Activated T-cell treated with anti-CD3 and anti-CD28 coated beads for 48 hours (primary cell): ENCODE measurements at regions not wholly inside any gene's neighbourhood (a gene's known extent, or its start where the extent isn't known, plus 50 kb on each side); places are given as distances from the start of the nearest gene placed in this dataset.

Experiments used
- DNase-seq: peaks from one replicate; pipeline ENCODE4 v3.0.0-alpha.2; 2020; ENCODE audit warnings: low read depth

DNA sequence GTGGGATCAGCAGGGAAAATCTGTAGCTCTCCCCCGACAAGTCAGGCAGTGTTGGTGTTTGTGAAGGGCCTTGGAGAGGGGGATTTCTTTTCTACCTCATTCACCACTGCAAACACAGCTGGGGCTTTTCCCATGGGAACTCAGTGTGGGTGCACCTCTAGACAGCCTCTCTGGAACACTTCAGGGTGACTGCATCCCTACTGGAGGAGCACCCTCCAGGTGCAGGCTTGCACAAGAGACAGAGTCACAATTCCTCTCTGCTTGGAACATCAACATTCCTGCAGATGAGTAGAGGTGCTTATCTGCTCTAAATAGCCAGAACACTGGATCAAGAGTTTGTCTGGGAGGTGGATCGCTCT is 72.7 kb upstream of the AKAP13 start:
- no peak for DNase-seq

DNA sequence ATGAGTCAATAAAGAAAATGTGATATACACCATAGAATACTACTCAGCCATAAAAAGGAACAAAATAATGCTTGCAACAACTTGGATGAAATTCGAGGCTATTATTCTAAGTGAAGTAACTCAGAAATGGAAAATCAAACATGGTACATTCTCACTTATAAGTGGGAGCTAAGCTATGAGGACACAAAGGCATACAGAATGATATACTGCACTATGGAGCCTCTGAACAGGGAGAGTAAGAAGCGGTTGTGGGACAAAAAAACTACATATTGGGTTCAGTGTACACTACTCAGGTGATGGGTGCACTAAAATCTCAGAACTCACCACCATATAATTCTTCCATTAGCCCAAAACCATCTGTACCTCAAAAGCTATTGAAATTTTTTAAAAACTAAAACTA is 68.8 kb upstream of the AKAP13 start:
- no peak for DNase-seq

DNA sequence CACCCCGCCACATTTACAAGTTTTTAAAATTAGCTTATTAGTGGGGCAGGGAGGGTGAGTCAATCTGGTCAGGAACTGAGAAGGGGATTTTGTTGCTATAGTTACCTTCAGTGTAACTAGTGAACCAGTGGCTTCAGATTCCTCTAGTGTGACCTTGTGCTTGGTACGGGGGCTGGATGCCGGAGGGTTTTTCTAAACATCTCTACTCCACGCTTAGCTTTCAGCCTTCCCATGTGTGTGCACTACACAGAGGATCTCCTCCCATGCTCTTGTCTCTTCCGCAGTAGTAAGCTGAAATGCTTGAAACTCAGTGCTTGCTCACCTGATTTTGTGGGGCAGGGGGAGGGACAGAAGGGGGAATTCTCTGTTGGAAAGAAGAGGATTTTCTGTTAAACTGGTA is 67.9 kb upstream of the AKAP13 start:
- no peak for DNase-seq

DNA sequence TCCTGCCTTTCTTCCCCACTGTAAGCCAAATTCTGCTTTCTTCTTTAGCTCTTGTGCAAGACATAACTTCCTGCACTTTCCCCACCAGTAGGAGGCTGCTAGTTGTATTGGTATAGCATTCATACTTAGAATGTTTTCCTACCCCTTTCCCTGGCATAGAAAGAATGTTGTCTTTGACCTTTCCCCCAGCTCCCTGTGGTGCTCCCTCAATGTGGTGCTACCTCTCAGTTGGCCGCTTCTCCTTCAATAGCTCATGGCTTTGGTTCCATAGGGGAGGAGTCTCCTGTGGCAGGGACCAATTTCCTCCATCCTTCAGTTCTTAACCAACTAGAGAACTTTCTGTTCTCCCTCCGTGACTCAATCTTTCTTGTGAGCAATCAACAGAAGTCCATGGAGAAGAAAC is 67.5 kb upstream of the AKAP13 start:
- no peak for DNase-seq

DNA sequence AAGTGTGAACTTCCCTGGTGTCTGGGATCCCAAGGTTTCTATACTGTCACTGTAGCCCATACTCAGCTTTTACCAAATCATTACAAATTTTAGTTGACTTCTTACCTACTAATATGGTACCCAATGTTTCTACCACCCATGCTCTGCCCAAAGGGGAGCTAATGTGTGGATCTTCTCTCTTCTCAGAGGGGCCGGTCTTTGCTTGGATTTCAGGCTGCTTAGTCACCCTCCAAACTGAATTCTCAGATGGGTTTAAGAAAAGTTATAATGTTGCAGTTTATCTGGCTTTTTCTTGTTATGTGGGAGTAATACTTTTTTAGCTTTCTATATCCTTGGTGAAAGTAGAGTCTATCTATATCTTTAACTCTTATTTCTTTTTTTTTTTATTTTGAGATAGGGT is 67.1 kb upstream of the AKAP13 start:
- no peak for DNase-seq

DNA sequence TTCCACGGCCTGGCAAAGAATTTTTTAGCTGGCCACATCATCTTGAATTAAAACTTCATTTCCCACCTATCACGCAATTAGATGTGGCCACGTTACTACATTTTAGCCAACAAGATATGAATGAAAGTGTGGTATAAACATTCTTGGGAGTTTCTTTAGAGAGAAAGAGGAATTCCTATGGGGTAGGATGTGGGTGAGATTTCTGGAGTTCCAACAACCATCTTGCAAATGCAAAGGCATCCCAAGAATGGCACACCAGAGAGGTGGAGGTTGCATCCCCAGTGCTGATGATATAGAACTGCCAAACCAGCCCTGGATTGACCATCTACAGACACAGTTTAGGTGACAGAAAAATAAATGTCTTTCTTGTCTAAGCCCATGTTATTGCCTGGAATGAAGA is 66.3 kb upstream of the AKAP13 start:
- DNase-seq, result no peak

DNA sequence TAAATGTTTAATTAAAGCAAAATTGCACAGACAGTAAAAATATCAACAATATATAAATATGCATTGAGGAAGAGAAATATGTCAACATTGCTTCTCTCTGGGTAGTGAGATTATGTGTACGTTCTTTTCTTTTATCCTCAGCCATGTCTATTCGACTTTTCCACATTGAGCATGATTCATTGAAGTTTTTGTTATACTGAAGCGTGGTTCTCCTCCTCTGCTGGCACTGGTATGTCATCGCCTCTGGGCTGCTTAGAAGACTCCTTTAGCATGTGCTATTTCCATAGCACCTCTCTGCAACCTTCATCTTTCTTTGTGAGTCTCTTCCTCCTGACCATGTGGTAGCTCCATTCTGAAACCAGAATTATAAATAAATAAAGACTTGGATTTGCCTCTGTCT is 65.8 kb upstream of the AKAP13 start:
- DNase-seq, result no peak

DNA sequence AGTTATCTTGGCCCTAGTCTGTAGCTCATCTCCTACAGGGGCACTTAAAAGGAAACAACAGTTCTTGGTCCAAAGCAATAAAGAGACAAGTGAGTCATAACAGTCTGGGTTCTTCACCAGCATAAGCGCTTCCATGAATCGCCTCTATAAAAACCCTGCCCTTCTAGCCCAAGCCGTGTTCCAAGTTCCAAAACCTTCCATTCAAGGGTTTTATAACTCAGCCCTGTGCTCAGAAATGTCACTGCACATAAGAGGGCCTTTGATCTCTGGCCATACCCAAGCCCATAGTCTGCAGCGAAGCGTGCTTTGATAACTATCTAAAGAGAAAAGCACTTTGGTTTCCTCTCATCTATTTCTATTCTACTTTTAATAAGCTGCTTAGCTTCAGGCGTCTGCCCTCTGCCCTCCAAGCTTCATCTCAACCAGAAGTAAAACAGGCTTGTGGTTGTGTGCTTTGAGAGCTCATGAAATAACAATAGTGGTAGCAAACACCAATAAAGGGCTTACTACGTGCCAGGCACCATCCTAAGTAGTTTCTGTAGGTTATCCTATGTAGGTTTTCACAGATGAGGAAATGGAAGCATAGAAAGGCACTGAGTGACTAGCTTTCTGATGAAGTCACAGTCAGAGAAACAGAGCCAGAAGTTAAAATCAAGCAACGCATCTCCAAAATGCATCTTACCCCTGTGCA is 64.0 kb upstream of the AKAP13 start:
- DNase-seq, result no peak

DNA sequence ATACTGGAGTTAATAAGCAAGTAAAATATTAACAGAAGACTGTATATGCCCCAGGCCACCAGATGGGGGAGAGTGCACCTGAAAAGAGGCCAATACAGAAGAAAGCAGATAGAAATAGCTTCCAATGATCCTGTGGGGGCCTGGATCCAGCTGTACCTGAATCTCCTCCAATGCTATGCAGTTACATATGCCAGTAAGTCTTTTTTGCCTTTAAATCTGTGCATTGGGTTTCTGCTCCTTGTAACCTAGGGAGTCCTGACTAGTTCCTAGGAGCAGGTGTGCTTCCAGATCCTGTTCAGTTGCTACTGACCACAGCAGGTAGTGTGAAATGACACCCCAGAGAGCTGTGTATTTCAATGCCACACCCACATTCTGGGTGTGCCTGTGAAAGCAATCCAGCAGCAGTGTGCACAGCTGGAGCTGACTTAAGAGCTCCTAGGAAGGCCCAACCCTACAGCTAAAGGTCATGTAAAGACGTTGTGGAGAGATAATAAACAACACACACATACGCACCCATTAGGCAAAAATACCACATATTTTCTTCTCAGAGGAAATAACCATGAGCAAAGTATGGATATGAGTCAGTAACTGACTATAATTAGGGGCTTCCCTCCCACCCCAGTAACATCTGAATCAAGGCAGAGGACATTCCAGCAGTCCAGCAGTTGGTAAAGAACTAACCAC is 62.2 kb upstream of the AKAP13 start:
- no peak for DNase-seq

DNA sequence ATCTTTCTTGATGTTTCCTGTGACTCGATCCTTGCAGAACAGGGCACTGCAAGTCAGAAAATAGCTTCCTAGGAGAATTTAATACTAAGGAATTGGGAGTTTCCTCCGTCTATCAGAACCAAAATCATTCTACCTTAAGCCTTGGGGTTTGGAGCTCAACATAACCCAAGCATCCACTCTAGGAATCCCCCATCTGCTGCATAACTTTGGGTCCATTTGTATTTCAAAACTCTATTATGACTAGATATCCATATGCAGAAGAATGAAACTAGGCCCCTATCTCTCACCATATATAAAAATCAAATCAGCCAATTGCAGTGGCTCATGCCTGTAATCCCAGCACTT is 61.7 kb upstream of the AKAP13 start:
- DNase-seq, result no peak

DNA sequence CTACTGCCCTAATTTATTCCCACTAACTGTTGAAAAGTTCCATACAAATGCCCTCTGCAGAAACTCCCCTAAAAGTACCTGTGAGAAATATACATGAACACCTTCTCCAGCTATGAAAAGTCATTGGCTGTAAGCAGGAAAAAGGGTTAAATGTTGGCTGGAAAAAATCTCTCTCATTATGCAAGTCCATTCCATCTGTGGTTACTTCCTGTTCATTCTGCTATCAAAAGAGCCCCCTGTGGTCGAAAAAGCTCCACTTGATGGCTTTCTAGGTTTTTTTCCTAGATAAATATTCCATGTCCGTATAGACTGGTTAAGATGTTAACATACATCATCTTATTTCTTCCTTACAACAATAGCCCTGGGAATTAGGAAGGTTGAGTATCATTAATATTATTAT is 56.2 kb upstream of the AKAP13 start:
- DNase-seq, result no peak

DNA sequence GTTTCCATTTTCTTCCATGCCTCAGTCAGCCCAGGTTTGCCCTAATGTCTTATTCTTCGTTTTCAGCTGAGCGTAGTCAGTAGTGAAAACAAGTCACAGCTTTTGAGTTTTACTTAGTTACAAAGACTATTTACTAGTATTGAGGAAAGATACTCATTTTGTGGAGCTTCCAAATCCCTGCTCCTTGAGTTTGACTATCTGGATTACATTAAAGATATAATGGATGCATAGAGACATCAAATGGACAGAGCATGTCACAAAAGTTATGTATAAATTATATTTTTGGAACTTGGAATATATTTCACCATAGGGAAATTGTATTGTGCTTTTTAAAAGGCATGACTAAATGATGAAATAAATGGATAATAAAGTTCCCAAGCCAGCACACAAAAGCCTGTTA is 54.6 kb upstream of the AKAP13 start:
- DNase-seq, result no peak

DNA sequence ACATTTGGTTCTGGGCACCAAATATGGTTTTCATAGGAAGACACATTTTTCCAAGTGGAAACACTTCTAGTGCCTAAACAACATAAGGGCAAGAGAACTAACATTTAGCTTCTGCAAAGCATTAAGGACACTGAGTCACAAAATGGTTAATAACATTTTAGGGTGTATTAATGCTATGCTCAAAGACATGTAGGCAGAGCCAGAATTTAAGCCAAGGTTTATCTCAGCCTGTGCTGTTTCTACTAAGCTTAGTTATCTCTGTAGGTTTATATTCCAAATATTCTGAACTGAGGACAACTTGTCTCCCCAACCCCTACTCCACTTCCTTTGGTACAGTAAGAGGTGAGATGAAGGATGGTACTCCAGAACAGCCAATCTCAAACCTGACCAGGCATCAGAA is 54.1 kb upstream of the AKAP13 start:
- DNase-seq, result no peak

DNA sequence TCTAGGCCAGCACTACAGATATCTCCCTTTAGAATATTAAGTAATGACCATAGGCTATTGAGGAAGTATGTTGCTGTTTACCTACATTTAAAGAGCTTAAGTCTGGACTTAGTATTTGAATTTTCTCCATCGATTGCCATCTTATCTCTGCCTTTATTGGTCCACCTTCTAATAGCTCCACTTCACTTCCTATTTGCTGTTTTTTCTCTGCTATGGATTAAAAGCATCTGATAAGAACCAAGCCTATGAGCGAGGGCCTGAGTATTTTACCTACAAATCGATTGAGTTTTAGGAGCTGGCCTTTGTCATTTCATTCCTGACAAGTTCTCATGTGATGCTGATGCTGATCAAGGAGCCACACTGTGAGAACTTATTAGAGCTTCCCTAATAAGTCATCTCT is 52.6 kb upstream of the AKAP13 start:
- DNase-seq, result no peak

DNA sequence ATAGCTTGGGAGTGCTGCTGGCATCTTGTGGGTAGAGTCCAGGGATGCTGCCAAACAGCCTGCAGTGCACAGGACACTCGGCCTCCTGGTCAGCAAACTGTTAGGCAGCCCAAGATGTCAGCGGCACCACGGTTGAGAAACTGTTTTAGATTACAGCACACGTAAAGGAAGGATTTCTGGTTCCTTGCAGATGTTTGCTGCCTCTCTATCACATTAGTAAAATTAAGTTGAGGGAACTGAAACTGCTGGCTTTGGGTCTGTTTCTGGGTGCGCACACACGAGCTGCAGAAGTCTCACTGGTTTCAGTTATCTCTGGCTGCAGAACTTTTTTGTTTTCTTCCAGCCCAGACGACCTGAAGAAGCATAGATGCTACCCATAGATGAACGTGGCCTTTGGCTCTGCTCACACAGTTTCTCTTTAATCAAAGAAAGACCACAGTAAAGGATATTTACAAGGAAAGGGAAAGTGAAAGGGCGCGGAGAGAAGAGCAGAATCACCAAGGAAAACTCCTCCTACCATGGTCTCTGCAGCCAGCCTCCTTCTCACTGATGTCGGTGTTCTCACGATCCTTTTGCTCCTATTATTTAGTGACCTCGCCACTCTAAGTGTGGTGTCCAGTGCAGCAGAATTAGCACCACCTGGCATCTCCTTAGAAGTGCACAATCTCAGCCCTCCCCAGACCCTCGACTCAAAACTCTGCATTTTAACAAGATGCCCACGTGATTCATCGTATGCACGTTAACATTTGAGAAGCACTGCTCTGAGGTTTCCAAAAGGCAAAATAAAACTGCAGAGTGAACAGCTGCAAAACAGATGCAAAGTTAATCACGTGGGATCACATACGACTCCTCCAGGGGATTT is 50.6 kb upstream of the AKAP13 start:
- no peak for DNase-seq
